ENCODE measurements at regions not wholly inside any gene's neighbourhood (a gene's known extent, or its start where the extent isn't known, plus 50 kb on each side); places are given as distances from the start of the nearest gene placed in this dataset.

GRCh38 chr2:9102861-9103662 is 99.6 kb upstream of the MBOAT2 start (continued):
- TF ChIP-seq ZNF335 (CRISPR knock-in tag; IDR thresholded peaks at IDR 0.05) (no peak), ZNF629 (CRISPR knock-in tag; conservative IDR thresholded peaks at IDR 0.05) (no peak), ZNF30 (CRISPR knock-in tag; IDR thresholded peaks at IDR 0.05) (no peak), FOXA3 (CRISPR knock-in tag; IDR thresholded peaks at IDR 0.05) (peak; percentile 54), ZNF678 (CRISPR knock-in tag; IDR thresholded peaks at IDR 0.05) (no peak), ZNF772 (CRISPR knock-in tag; IDR thresholded peaks at IDR 0.05) (no peak), NR0B2 (CRISPR knock-in tag; IDR thresholded peaks at IDR 0.05) (no peak), POLR2AphosphoS2 (IDR thresholded peaks at IDR 0.05; ENCODE audit: low read depth, low read length) (no peak), ZNF343 (CRISPR knock-in tag; IDR thresholded peaks at IDR 0.05) (0 out of 2 replicates have a peak, but pooled peaks have one; percentile 46), ZNF496 (CRISPR knock-in tag; IDR thresholded peaks at IDR 0.05; ENCODE audit: insufficient replicate concordance) (no peak), ZKSCAN5 (CRISPR knock-in tag; IDR thresholded peaks at IDR 0.05) (no peak), NR2C2 (CRISPR knock-in tag; IDR thresholded peaks at IDR 0.05; ENCODE audit: borderline replicate concordance) (peak; percentile 34; the same call in 1 of the 2 replicates), ZNF460 (CRISPR knock-in tag; IDR thresholded peaks at IDR 0.05; ENCODE audit: borderline replicate concordance) (no peak), ZNF260 (CRISPR knock-in tag; IDR thresholded peaks at IDR 0.05; ENCODE audit: borderline replicate concordance, low read depth) (no peak), CREB3 (CRISPR knock-in tag; IDR thresholded peaks at IDR 0.05) (no peak), SMAD3 (CRISPR knock-in tag; IDR thresholded peaks at IDR 0.05) (no peak), CBFB (CRISPR knock-in tag; IDR thresholded peaks at IDR 0.05) (peak; percentile 69), MAZ (IDR thresholded peaks at IDR 0.05; ENCODE audit: borderline replicate concordance, low read depth, low read length) (no peak), MAZ (CRISPR knock-in tag; IDR thresholded peaks at IDR 0.05; ENCODE audit: low read depth) (no peak), NFKB2 (CRISPR knock-in tag; IDR thresholded peaks at IDR 0.05; ENCODE audit: borderline replicate concordance) (no peak), KDM5A (IDR thresholded peaks at IDR 0.05; ENCODE audit: borderline replicate concordance, low read length) (no peak), MAFK (conservative IDR thresholded peaks at IDR 0.05 in 1 of 2, IDR thresholded peaks at IDR 0.05 in 1 of 2; ENCODE audit: low read length in 2 of 2) (no peak), ZNF672 (CRISPR knock-in tag; IDR thresholded peaks at IDR 0.05) (no peak), TERF1 (CRISPR knock-in tag; IDR thresholded peaks at IDR 0.05) (no peak), TAF1 (CRISPR knock-in tag; IDR thresholded peaks at IDR 0.05) (no peak), KAT8 (CRISPR knock-in tag; IDR thresholded peaks at IDR 0.05) (no peak), ZNF558 (CRISPR knock-in tag; IDR thresholded peaks at IDR 0.05; ENCODE audit: borderline replicate concordance) (no peak), ZSCAN25 (CRISPR knock-in tag; IDR thresholded peaks at IDR 0.05) (no peak), KLF11 (CRISPR knock-in tag; IDR thresholded peaks at IDR 0.05) (no peak), ZSCAN31 (CRISPR knock-in tag; IDR thresholded peaks at IDR 0.05; ENCODE audit: low read depth) (no peak), RARA (CRISPR knock-in tag; IDR thresholded peaks at IDR 0.05) (peak; percentile 66; the same call in 1 of the 2 replicates), ETV5 (CRISPR knock-in tag; IDR thresholded peaks at IDR 0.05; ENCODE audit: borderline replicate concordance) (no peak)

Data from HepG2 (cell line).